SK-N-SH treated with all-trans-retinoic acid at 6 μM for 48 hours (cell line): ENCODE measurements at regions not wholly inside any gene's neighbourhood (a gene's known extent, or its start where the extent isn't known, plus 50 kb on each side); places are given as distances from the start of the nearest gene placed in this dataset.
A peak's percentile ranks its signal among the peaks of the same experiment; 100 is the strongest.

Experiments used
- ATAC-seq: fragments of 200-7000 bp; cut with Tn5 transposase; 3 replicates; pipeline ENCODE4 v1.9.1; 2020; ENCODE audit warnings: mild to moderate bottlenecking, moderate library complexity
- ARNTL ChIP-seq: fragments of 450-650 bp; formaldehyde crosslinking; IDR thresholded peaks from 2 replicates; pipeline ENCODE4 v1.5.0; 2020; ENCODE audit warnings: low read depth, mild to moderate bottlenecking, moderate library complexity, borderline replicate concordance
- BACH2 ChIP-seq: fragments of 250-450 bp; sonication (Bioruptor Pico); IDR thresholded peaks from 2 replicates; pipeline ENCODE4 v1.9.0; 2021; ENCODE audit warnings: mild to moderate bottlenecking, borderline replicate concordance
- CSDC2 ChIP-seq: fragments of 250-450 bp; sonication (Bioruptor Pico); IDR thresholded peaks from 2 replicates; pipeline ENCODE4 v1.5.0; 2020; ENCODE audit warnings: mild to moderate bottlenecking, moderate library complexity
- GLIS3 ChIP-seq: fragments of 250-450 bp; sonication (Bioruptor Pico); IDR thresholded peaks from 2 replicates; pipeline ENCODE4 v1.5.0; 2020; ENCODE audit warnings: mild to moderate bottlenecking, moderate library complexity
- OSR1 ChIP-seq: fragments of 250-450 bp; sonication (Bioruptor Pico); IDR thresholded peaks from 2 replicates; pipeline ENCODE4 v1.8.0; 2022; ENCODE audit warnings: moderate library complexity, mild to moderate bottlenecking, inconsistent platforms
- RARB ChIP-seq: fragments of 250-450 bp; sonication (Bioruptor Pico); IDR thresholded peaks from 2 replicates; pipeline ENCODE4 v1.8.0; 2021; ENCODE audit warnings: mild to moderate bottlenecking, moderate library complexity
- SNAI2 ChIP-seq: fragments of 250-450 bp; sonication (Bioruptor Pico); IDR thresholded peaks from 2 replicates; pipeline ENCODE4 v1.5.0; 2020; ENCODE audit warnings: mild to moderate bottlenecking, moderate library complexity
- TOX ChIP-seq: fragments of 250-450 bp; sonication (Bioruptor Pico); IDR thresholded peaks from 2 replicates; pipeline ENCODE4 v1.8.0; 2021; ENCODE audit warnings: mild to moderate bottlenecking, moderate library complexity, borderline replicate concordance
- ZC3H10 ChIP-seq: fragments of 250-450 bp; sonication (Bioruptor Pico); IDR thresholded peaks from 2 replicates; pipeline ENCODE4 v1.5.1; 2021; ENCODE audit warnings: mild to moderate bottlenecking, moderate library complexity
- ZFP3 ChIP-seq: fragments of 250-450 bp; sonication (Bioruptor Pico); IDR thresholded peaks from 2 replicates; pipeline ENCODE4 v1.5.0; 2020; ENCODE audit warnings: mild to moderate bottlenecking, moderate library complexity
- ZNF565 ChIP-seq: fragments of 450-650 bp; formaldehyde crosslinking; conservative IDR thresholded peaks from 2 replicates; pipeline ENCODE4 v1.5.0; 2020; ENCODE audit warnings: low read depth, mild to moderate bottlenecking, moderate library complexity
- ZNF70 ChIP-seq: fragments of 450-650 bp; formaldehyde crosslinking; IDR thresholded peaks from 2 replicates; pipeline ENCODE4 v1.5.0; 2020; ENCODE audit warnings: mild to moderate bottlenecking, moderate library complexity
- TF ChIP-seq, protein P1 (sequence below): fragments of 250-450 bp; sonication (Bioruptor Pico); IDR thresholded peaks from 2 replicates; pipeline ENCODE4 v1.8.0; 2021; ENCODE audit warnings: low read depth, mild to moderate bottlenecking, moderate library complexity, borderline replicate concordance
- TF ChIP-seq, protein P2 (sequence below): fragments of 250-450 bp; sonication (Bioruptor Pico); IDR thresholded peaks from 2 replicates; pipeline ENCODE4 v1.5.1; 2020; ENCODE audit warnings: low read depth, mild to moderate bottlenecking, moderate library complexity
- TF ChIP-seq, protein P3 (sequence below): fragments of 250-450 bp; sonication (Bioruptor Pico); IDR thresholded peaks from 2 replicates; pipeline ENCODE4 v1.5.1; 2021; ENCODE audit warnings: mild to moderate bottlenecking, moderate library complexity
- TF ChIP-seq, protein P4 (sequence below): fragments of 250-450 bp; sonication (Bioruptor Pico); IDR thresholded peaks from 2 replicates; pipeline ENCODE4 v1.8.0; 2020; ENCODE audit warnings: mild to moderate bottlenecking, moderate library complexity, borderline replicate concordance

DNA sequence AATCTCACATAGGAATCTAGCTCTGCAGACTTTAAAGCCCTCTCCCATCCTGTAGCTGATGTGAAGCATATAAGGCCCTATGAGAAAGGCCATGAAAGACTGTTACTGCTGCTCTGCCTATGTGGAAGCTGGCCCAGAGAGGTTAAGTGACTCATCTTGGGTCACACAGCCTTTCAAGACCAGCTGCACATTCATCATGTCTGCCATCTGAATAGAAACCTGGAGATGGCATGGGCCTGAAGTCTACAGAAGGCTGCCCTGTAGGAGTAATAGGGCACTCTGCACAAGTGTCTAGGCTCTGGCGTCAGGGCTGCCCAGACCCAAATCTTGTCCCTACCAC lies 59.4 kb upstream of the COL13A1 start:
- TF ChIP-seq ZFP3 (CRISPR knock-in tag) (no peak), ZNF565 (CRISPR knock-in tag) (no peak)
- ATAC-seq = no peak

DNA sequence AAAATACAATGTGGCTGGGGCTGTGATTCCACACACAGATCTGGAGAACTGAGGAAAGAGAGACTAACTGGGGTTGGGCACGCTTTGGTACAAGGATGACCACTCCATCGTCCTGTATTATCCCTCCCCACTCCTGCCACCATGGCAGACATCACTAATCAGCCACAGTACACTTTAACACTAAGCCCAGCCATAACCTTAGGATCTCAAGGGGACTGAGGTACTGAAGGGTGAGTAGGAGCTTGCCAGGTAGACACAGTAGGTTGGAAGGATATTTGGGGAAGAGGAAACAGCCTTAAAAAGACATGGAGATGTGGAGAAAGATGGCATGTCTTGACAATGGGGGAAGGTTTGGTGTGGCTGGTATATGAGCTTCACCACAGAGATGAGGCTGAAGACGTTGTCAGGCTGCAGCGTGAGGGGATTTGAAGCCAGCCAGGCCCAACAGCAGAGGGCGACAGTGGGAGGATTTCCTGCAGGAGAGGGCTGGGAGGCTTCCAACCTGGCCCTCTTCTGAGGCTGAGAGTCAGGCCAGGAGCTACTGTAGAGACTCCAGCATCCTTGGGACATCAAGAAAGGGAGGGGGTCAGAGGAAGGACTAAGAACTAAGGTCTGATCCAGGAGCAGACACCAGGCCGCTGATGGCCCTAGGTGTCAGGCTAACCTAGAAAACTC lies 58.6 kb upstream of the COL13A1 start:
- TF ChIP-seq ARNTL (CRISPR knock-in tag) = no peak
- peak; percentile 92 for TF ChIP-seq ZFP3 (CRISPR knock-in tag)
- ATAC-seq = peak; percentile 92

DNA sequence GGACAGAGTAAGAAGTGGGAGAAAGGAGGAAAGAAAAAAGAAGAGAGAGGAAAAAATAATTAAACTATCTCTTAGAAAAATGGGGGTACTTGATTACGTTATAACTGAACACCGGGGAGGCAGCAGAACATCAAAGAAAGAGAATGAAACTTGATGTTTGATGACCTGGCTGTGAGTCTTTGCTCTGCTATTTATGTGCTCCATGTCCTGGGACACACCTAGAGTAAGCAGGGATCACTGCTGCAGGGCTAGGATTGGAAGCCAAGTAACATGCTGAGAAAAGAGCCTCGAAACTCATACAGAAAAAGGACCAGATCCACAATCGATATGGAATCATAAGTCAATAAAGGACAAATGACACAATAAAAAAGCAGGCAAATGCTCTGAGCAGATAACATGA lies 56.7 kb upstream of the COL13A1 start:
- ATAC-seq = no peak
- TF ChIP-seq RARB = no peak
- no peak for TF ChIP-seq ARNTL (CRISPR knock-in tag)
- TF ChIP-seq, protein P1, sequence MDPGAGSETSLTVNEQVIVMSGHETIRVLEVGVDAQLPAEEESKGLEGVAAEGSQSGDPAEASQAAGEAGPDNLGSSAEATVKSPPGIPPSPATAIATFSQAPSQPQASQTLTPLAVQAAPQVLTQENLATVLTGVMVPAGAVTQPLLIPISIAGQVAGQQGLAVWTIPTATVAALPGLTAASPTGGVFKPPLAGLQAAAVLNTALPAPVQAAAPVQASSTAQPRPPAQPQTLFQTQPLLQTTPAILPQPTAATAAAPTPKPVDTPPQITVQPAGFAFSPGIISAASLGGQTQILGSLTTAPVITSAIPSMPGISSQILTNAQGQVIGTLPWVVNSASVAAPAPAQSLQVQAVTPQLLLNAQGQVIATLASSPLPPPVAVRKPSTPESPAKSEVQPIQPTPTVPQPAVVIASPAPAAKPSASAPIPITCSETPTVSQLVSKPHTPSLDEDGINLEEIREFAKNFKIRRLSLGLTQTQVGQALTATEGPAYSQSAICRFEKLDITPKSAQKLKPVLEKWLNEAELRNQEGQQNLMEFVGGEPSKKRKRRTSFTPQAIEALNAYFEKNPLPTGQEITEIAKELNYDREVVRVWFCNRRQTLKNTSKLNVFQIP = no peak
- TF ChIP-seq, protein P2, sequence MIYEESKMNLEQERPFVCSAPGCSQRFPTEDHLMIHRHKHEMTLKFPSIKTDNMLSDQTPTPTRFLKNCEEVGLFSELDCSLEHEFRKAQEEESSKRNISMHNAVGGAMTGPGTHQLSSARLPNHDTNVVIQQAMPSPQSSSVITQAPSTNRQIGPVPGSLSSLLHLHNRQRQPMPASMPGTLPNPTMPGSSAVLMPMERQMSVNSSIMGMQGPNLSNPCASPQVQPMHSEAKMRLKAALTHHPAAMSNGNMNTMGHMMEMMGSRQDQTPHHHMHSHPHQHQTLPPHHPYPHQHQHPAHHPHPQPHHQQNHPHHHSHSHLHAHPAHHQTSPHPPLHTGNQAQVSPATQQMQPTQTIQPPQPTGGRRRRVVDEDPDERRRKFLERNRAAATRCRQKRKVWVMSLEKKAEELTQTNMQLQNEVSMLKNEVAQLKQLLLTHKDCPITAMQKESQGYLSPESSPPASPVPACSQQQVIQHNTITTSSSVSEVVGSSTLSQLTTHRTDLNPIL = no peak

DNA sequence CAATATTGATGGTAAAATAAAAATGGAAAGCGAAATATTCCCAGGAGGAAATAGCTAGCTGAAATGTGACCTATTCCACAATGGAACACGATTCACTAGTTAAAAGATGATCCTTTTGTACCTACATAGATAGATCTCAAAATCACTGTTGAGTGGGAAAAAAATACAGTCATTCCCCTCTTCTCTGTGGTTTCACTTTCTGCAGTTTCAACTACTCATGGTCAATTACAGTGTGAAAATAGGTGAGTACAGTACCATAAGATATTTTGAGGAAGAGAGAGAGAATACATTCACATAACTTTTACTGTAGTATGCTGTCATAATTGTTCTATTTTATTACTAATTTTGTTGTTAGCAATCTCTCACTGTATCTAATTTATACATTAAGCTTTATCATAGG lies 56.0 kb upstream of the COL13A1 start:
- TF ChIP-seq ZC3H10 (CRISPR knock-in tag) (no peak), ZNF70 (CRISPR knock-in tag) (no peak)
- no peak for ATAC-seq

DNA sequence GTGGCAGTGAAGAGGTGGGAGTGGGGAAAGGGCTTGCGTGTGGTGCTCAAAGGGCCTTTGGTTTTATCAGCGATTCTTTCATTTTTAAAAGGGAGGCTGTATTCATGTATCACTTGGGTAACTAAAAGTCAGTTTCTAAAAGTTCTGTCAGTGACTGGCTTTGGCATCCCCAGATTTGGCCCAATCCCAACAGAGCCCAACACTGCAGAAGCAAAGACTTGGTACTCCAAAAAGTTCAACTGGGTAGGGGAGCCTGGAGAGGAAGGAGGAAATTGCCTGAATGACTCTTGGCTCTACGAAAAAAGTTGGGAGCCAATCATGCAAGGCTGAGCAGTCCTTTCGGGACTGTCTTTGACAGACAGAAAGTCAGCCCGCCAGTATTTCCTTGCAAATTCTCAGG lies 54.5 kb upstream of the COL13A1 start:
- TF ChIP-seq CSDC2 (CRISPR knock-in tag) (no peak), OSR1 (CRISPR knock-in tag) (no peak), BACH2 (CRISPR knock-in tag) (no peak), ZNF70 (CRISPR knock-in tag) (no peak), GLIS3 (CRISPR knock-in tag) (no peak), ZNF565 (CRISPR knock-in tag) (no peak), TOX (CRISPR knock-in tag) (no peak), ARNTL (CRISPR knock-in tag) (no peak), ZFP3 (CRISPR knock-in tag) (no peak), ZC3H10 (CRISPR knock-in tag) (no peak), SNAI2 (CRISPR knock-in tag) (no peak)
- TF ChIP-seq, protein P3, sequence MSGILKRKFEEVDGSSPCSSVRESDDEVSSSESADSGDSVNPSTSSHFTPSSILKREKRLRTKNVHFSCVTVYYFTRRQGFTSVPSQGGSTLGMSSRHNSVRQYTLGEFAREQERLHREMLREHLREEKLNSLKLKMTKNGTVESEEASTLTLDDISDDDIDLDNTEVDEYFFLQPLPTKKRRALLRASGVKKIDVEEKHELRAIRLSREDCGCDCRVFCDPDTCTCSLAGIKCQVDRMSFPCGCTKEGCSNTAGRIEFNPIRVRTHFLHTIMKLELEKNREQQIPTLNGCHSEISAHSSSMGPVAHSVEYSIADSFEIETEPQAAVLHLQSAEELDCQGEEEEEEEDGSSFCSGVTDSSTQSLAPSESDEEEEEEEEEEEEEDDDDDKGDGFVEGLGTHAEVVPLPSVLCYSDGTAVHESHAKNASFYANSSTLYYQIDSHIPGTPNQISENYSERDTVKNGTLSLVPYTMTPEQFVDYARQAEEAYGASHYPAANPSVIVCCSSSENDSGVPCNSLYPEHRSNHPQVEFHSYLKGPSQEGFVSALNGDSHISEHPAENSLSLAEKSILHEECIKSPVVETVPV (CRISPR knock-in tag) = no peak
- TF ChIP-seq, protein P4, sequence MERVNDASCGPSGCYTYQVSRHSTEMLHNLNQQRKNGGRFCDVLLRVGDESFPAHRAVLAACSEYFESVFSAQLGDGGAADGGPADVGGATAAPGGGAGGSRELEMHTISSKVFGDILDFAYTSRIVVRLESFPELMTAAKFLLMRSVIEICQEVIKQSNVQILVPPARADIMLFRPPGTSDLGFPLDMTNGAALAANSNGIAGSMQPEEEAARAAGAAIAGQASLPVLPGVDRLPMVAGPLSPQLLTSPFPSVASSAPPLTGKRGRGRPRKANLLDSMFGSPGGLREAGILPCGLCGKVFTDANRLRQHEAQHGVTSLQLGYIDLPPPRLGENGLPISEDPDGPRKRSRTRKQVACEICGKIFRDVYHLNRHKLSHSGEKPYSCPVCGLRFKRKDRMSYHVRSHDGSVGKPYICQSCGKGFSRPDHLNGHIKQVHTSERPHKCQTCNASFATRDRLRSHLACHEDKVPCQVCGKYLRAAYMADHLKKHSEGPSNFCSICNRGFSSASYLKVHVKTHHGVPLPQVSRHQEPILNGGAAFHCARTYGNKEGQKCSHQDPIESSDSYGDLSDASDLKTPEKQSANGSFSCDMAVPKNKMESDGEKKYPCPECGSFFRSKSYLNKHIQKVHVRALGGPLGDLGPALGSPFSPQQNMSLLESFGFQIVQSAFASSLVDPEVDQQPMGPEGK = no peak
- TF ChIP-seq, all 23 proteins: peak for 0
- no peak for ATAC-seq

DNA sequence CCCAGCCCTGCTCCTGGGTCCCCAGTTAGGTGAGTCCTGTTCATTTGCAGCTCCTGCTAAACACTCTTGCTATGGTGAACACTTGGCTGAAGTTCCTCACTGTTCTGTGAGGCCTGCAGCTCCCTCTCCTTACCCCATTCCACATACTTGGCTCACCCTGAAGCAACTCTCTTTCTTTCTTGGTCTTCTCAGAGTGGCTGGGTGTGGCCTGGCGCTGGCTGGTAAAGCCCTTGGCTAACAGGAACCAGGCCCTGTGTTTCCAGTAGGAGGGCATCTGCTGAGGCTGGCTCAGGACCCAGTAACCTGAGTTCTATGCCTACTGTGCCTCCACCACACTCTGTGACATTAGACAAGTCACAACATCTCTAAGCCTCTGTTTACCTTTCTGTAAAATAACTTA lies 53.1 kb upstream of the COL13A1 start:
- ATAC-seq = peak; percentile 74
- TF ChIP-seq OSR1 (CRISPR knock-in tag) (no peak), ZFP3 (CRISPR knock-in tag) (no peak), GLIS3 (CRISPR knock-in tag) (no peak), SNAI2 (CRISPR knock-in tag) (no peak)
- TF ChIP-seq, protein P2 = no peak
- TF ChIP-seq, protein P4 = no peak
- TF ChIP-seq, protein P3 (CRISPR knock-in tag) = no peak
